SK-N-SH (cell line): ENCODE measurements at regions not wholly inside any gene's neighbourhood (a gene's known extent, or its start where the extent isn't known, plus 50 kb on each side); places are given as distances from the start of the nearest gene placed in this dataset.

Source experiments
- CTCF ChIA-PET: fragments of 300-600, 350-600 bp; formaldehyde crosslinking; extraction: SDS; loops from one replicate; lab custom pipeline; 2021; lab: Yijun Ruan, JAX
- POLR2A ChIA-PET: fragments of 350-600 bp; sonication (Branson Sonifier 250); formaldehyde crosslinking; extraction: SDS; loops from one replicate; lab custom pipeline; 2020; ENCODE audit warnings: antibody characterized with exemption, inconsistent platforms; lab: Yijun Ruan, JAX
- DNase-seq: peaks from one replicate; pipeline ENCODE4 v3.0.0; 2012
- H2AFZ ChIP-seq: fragments of 200-600 bp; sonication (generic); 2 replicates; pipeline ENCODE4 v1.8.1; 2016; ENCODE audit warnings: antibody characterized with exemption, mild to moderate bottlenecking, low read depth
- H3F3A ChIP-seq: fragments of 200-600 bp; sonication (generic); replicated peaks from 2 replicates; pipeline ENCODE3; 2016; ENCODE audit warnings: antibody characterized with exemption, mild to moderate bottlenecking; ENCODE audit not compliant: insufficient read depth
- H3K27ac ChIP-seq, 2 experiments: fragments of 200-500 bp in 1 of 2; fragments of 200-600 bp in 1 of 2; sonication (Bioruptor generic) in 1 of 2; sonication (generic), shearing (Covaris generic) in 1 of 2; 2 replicates each; pipeline versions ENCODE4 v1.5.1 to v1.6.1; 2014 to 2016; ENCODE audit warnings: low read depth in 2 of 2, inconsistent platforms in 1 of 2, low read length in 1 of 2, mild to moderate bottlenecking in 1 of 2, mixed read lengths in 1 of 2
- H3K27me3 ChIP-seq: fragments of 200-600 bp; sonication (generic), shearing (Covaris generic); 2 replicates; pipeline ENCODE4 v1.6.1; 2016; ENCODE audit warnings: mixed run types; ENCODE audit not compliant: insufficient read depth
- H3K36me3 ChIP-seq, 2 experiments: fragments of 200-500 bp in 1 of 2; fragments of 200-600 bp in 1 of 2; sonication (Bioruptor generic) in 1 of 2; sonication (generic) in 1 of 2; replicated peaks in 1 of 2; 2 replicates each; pipeline versions ENCODE3 to v1.5.1; 2014 to 2016; ENCODE audit warnings: low read length in 1 of 2, mild to moderate bottlenecking in 1 of 2; ENCODE audit not compliant: insufficient read depth in 2 of 2, control insufficient read depth in 1 of 2
- H3K4me1 ChIP-seq, 2 experiments: fragments of 200-500 bp in 1 of 2; fragments of 200-600 bp in 1 of 2; sonication (Bioruptor generic) in 1 of 2; sonication (generic), shearing (Covaris generic) in 1 of 2; 2 replicates each; pipeline versions ENCODE4 v1.5.1 to v1.6.1; 2014 to 2016; ENCODE audit warnings: low read depth in 1 of 2, low read length in 1 of 2, mixed run types in 1 of 2; ENCODE audit not compliant: insufficient read depth in 2 of 2, control insufficient read depth in 1 of 2
- H3K4me2 ChIP-seq: fragments of 200-600 bp; sonication (generic), shearing (Covaris generic); 2 replicates; pipeline ENCODE4 v1.6.1; 2017; ENCODE audit warnings: mixed run types
- H3K4me3 ChIP-seq, 2 experiments: fragments of 200-500 bp in 1 of 2; fragments of 200-600 bp in 1 of 2; sonication (Bioruptor generic) in 1 of 2; sonication (generic), shearing (Covaris generic) in 1 of 2; 2 replicates each; pipeline versions ENCODE4 v1.5.1 to v1.8.1; 2014 to 2016; ENCODE audit warnings: low read depth in 2 of 2, inconsistent platforms in 1 of 2, low read length in 1 of 2, mild to moderate bottlenecking in 1 of 2, mixed read lengths in 1 of 2, moderate library complexity in 1 of 2
- H3K79me2 ChIP-seq: fragments of 200-600 bp; sonication (generic); 2 replicates; pipeline ENCODE4 v1.8.1; 2017; ENCODE audit warnings: mild to moderate bottlenecking; ENCODE audit not compliant: insufficient read depth
- H3K9ac ChIP-seq: fragments of 200-600 bp; sonication (generic); 2 replicates; pipeline ENCODE4 v1.6.1; 2017; ENCODE audit warnings: mixed run types
- H3K9me2 ChIP-seq: fragments of 200-600 bp; sonication (generic); 2 replicates; pipeline ENCODE4 v1.6.1; 2017; ENCODE audit warnings: mixed run types
- H3K9me3 ChIP-seq: fragments of 200-600 bp; sonication (generic); 2 replicates; pipeline ENCODE4 v1.6.1; 2017; ENCODE audit warnings: mixed run types, mild to moderate bottlenecking, moderate library complexity
- H4K20me1 ChIP-seq: fragments of 200-600 bp; sonication (generic); 2 replicates; pipeline ENCODE4 v1.6.1; 2017; ENCODE audit warnings: mild to moderate bottlenecking, mixed run types; ENCODE audit not compliant: insufficient read depth
- FOXM1 ChIP-seq: IDR thresholded peaks from 2 replicates; pipeline ENCODE4 v1.4.0; 2012; ENCODE audit warnings: low read depth, mild to moderate bottlenecking
- MEF2A ChIP-seq: IDR thresholded peaks from 2 replicates; pipeline ENCODE4 v1.4.0; 2012; ENCODE audit warnings: low read depth, borderline replicate concordance
- MXI1 ChIP-seq: IDR thresholded peaks from 2 replicates; pipeline ENCODE4 v1.6.1; 2012; ENCODE audit warnings: mild to moderate bottlenecking, low read depth, low read length, improper control_type of control experiment
- RFX5 ChIP-seq: IDR thresholded peaks from 2 replicates; pipeline ENCODE4 v1.6.1; 2012; ENCODE audit warnings: mild to moderate bottlenecking, improper control_type of control experiment, low read length
- TAF1 ChIP-seq: IDR thresholded peaks from 2 replicates; pipeline ENCODE4 v1.6.1; 2012; ENCODE audit warnings: low read depth, mild to moderate bottlenecking, low read length, moderate library complexity, borderline replicate concordance
- WGBS: methylation state at CpG from one replicate; pipeline ENCODE4 v1.1.6; 2017; ENCODE audit warnings: low lambda C conversion rate; 5-methylcytosine and 5-hydroxymethylcytosine counted together
- TF ChIP-seq, protein P1 (sequence below): fragments of 150-350 bp; IDR thresholded peaks from 2 replicates; pipeline ENCODE4 v1.6.1; 2017; ENCODE audit warnings: antibody characterized with exemption, low read length, low read depth, borderline replicate concordance
- TF ChIP-seq, protein P2 (sequence below): IDR thresholded peaks from 2 replicates; pipeline ENCODE4 v1.4.0; 2012; ENCODE audit warnings: low read depth, borderline replicate concordance
- TF ChIP-seq, protein P3 (sequence below): fragments of 150-350 bp; IDR thresholded peaks from 2 replicates; pipeline ENCODE4 v1.6.1; 2016; ENCODE audit warnings: mild to moderate bottlenecking, low read depth, low read length
- TF ChIP-seq, protein P4 (sequence below): IDR thresholded peaks from 2 replicates; pipeline ENCODE4 v1.6.1; 2012; ENCODE audit warnings: mild to moderate bottlenecking, low read depth, low read length, moderate library complexity
- TF ChIP-seq, protein P5 (sequence below): IDR thresholded peaks from 2 replicates; pipeline ENCODE4 v1.4.0; 2012; ENCODE audit warnings: low read depth, borderline replicate concordance

DNA sequence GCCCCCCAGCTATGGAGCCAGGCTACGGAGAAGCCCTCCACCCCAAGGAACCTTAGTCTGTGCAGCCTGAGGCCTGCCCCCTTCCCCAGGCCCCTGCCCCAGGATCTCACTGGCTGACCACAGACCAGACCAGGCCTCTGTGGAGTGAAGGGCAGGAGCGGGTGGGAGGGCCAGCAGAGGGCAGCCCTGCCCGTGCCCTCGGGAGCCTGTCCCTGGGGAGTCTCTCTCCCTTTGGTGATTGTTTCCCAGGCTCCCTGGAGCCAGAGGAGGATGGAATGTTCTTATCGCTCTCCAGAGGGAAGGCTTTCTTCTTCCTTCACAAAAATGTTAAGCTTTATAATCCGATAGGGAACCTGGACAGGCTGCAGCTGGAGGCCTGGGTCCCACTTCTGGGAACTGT lies 455.3 kb downstream of the SOX6 start:
- DNase-seq, result no peak
- Histone ChIP-seq H3K4me3 (no peak overlapping the region), H3K27ac (no peak overlapping the region), H3K9me2 (no peaks in the 10 kb centered on the region), H3K4me1 (peaks cover 0 to 11% of the 10 kb centered on the region in 2 experiments; a peak in 1 of 4 replicates), H3K27me3 (no peaks in the 10 kb centered on the region), H3K9ac (no peak overlapping the region), H3K9me3 (no peaks in the 10 kb centered on the region), H2AFZ (no peak overlapping the region), H4K20me1 (no peaks in the 10 kb centered on the region), H3K79me2 (no peaks in the 10 kb centered on the region), H3K36me3 (no peaks in the 10 kb centered on the region), H3F3A (no peaks in the 10 kb centered on the region), H3K4me2 (no peak overlapping the region)
- POLR2A ChIA-PET, result no interaction called here
- 71% methylated on average over 3 of the region's 6 CpGs for WGBS
- CTCF ChIA-PET, result interaction anchor here (0.8 to 1.1 kb wide), 3 partner anchors 13 to 250 kb away, joined by 3 to 5 read pairs (median 3); no protein-coding TSS in a partner anchor
- no peak for TF ChIP-seq FOXM1
- TF ChIP-seq MXI1, result no peak

DNA sequence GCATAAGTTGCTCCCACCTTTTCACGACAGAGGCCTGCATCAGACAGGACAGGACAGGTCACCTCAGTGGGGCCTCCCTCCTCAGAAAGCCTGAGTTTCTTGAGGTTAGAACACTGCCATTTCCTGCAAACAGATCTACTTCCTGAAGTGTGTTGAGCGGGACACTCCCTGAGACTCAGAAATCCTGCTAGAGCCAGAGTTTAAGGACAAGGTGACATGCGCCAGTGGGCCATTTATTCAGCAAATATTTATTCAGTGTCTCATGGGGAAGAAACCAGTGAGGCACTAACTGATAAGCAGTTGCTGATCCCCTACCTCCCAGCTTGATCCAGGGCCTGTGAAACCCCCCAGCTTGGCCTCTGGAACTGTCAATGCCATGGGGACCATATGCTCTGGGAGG lies 454.6 kb downstream of the SOX6 start:
- WGBS, result 73% methylated on average over 3 of the region's 3 CpGs
- peaks cover 0 to 11% of the 10 kb centered on the region in 2 experiments; a peak in 1 of 4 replicates for H3K4me1 ChIP-seq

More for the DNA sequence above, 454.6 kb downstream of the SOX6 start:
- no peaks in the 10 kb centered on the region for H4K20me1 ChIP-seq
- CTCF ChIA-PET, result interaction anchor here (0.8 to 1.1 kb wide), 3 partner anchors 14 to 251 kb away, joined by 3 to 5 read pairs (median 3); no protein-coding TSS in a partner anchor
- no peaks in the 10 kb centered on the region for H3K79me2 ChIP-seq
- no peak overlapping the region for H3K4me3 ChIP-seq
- DNase-seq, result no peak
- no peaks in the 10 kb centered on the region for H3K9me3 ChIP-seq
- no peak overlapping the region for H3K9ac ChIP-seq
- H3K36me3 ChIP-seq, result no peaks in the 10 kb centered on the region
- H2AFZ ChIP-seq, result no peak overlapping the region
- H3K9me2 ChIP-seq, result no peaks in the 10 kb centered on the region
- H3K27ac ChIP-seq, result no peak overlapping the region
- no peaks in the 10 kb centered on the region for H3F3A ChIP-seq
- TF ChIP-seq RFX5 (no peak), MXI1 (no peak), MEF2A (no peak), TAF1 (no peak)
- TF ChIP-seq, protein P1, sequence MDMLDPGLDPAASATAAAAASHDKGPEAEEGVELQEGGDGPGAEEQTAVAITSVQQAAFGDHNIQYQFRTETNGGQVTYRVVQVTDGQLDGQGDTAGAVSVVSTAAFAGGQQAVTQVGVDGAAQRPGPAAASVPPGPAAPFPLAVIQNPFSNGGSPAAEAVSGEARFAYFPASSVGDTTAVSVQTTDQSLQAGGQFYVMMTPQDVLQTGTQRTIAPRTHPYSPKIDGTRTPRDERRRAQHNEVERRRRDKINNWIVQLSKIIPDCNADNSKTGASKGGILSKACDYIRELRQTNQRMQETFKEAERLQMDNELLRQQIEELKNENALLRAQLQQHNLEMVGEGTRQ, result no peak
- TF ChIP-seq, protein P2, sequence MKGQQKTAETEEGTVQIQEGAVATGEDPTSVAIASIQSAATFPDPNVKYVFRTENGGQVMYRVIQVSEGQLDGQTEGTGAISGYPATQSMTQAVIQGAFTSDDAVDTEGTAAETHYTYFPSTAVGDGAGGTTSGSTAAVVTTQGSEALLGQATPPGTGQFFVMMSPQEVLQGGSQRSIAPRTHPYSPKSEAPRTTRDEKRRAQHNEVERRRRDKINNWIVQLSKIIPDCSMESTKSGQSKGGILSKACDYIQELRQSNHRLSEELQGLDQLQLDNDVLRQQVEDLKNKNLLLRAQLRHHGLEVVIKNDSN, result no peak
- TF ChIP-seq, protein P3, sequence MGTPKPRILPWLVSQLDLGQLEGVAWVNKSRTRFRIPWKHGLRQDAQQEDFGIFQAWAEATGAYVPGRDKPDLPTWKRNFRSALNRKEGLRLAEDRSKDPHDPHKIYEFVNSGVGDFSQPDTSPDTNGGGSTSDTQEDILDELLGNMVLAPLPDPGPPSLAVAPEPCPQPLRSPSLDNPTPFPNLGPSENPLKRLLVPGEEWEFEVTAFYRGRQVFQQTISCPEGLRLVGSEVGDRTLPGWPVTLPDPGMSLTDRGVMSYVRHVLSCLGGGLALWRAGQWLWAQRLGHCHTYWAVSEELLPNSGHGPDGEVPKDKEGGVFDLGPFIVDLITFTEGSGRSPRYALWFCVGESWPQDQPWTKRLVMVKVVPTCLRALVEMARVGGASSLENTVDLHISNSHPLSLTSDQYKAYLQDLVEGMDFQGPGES, result no peak
- TF ChIP-seq, protein P4, sequence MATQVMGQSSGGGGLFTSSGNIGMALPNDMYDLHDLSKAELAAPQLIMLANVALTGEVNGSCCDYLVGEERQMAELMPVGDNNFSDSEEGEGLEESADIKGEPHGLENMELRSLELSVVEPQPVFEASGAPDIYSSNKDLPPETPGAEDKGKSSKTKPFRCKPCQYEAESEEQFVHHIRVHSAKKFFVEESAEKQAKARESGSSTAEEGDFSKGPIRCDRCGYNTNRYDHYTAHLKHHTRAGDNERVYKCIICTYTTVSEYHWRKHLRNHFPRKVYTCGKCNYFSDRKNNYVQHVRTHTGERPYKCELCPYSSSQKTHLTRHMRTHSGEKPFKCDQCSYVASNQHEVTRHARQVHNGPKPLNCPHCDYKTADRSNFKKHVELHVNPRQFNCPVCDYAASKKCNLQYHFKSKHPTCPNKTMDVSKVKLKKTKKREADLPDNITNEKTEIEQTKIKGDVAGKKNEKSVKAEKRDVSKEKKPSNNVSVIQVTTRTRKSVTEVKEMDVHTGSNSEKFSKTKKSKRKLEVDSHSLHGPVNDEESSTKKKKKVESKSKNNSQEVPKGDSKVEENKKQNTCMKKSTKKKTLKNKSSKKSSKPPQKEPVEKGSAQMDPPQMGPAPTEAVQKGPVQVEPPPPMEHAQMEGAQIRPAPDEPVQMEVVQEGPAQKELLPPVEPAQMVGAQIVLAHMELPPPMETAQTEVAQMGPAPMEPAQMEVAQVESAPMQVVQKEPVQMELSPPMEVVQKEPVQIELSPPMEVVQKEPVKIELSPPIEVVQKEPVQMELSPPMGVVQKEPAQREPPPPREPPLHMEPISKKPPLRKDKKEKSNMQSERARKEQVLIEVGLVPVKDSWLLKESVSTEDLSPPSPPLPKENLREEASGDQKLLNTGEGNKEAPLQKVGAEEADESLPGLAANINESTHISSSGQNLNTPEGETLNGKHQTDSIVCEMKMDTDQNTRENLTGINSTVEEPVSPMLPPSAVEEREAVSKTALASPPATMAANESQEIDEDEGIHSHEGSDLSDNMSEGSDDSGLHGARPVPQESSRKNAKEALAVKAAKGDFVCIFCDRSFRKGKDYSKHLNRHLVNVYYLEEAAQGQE, result no peak
- TF ChIP-seq, protein P5, sequence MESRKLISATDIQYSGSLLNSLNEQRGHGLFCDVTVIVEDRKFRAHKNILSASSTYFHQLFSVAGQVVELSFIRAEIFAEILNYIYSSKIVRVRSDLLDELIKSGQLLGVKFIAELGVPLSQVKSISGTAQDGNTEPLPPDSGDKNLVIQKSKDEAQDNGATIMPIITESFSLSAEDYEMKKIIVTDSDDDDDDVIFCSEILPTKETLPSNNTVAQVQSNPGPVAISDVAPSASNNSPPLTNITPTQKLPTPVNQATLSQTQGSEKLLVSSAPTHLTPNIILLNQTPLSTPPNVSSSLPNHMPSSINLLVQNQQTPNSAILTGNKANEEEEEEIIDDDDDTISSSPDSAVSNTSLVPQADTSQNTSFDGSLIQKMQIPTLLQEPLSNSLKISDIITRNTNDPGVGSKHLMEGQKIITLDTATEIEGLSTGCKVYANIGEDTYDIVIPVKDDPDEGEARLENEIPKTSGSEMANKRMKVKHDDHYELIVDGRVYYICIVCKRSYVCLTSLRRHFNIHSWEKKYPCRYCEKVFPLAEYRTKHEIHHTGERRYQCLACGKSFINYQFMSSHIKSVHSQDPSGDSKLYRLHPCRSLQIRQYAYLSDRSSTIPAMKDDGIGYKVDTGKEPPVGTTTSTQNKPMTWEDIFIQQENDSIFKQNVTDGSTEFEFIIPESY, result no peak
- POLR2A ChIA-PET, result no interaction called here
- H3K4me2 ChIP-seq, result no peak overlapping the region
- no peaks in the 10 kb centered on the region for H3K27me3 ChIP-seq
